Adrenal gland (tissue), 5 donors: ENCODE measurements at regions not wholly inside any gene's neighbourhood (a gene's known extent, or its start where the extent isn't known, plus 50 kb on each side); places are given as distances from the start of the nearest gene placed in this dataset.

Source experiments
- POLR2A ChIP-seq, 2 donors: fragments of 450-650 bp; IDR thresholded peaks; one replicate each; pipeline ENCODE4 v1.6.1; 2017; ENCODE audit warnings: antibody characterized with exemption in 2 of 2, mild to moderate bottlenecking in 2 of 2, moderate library complexity in 1 of 2
- TF ChIP-seq, protein P1 (sequence below), 6 experiments: fragments of 450-650 bp in 4 of 6; fragments of 200-600 bp in 2 of 6; sonication (generic) in 1 of 6; IDR thresholded peaks; 1 replicate in 5 of 6; 2 replicates in 1 of 6; pipeline versions ENCODE4 v1.5.1 to v1.8.0; 2016 to 2021; ENCODE audit warnings: antibody characterized with exemption in 6 of 6, mild to moderate bottlenecking in 2 of 6, moderate library complexity in 1 of 6
- donor health status: DM: no; HTN: no; CAD: no.

DNA sequence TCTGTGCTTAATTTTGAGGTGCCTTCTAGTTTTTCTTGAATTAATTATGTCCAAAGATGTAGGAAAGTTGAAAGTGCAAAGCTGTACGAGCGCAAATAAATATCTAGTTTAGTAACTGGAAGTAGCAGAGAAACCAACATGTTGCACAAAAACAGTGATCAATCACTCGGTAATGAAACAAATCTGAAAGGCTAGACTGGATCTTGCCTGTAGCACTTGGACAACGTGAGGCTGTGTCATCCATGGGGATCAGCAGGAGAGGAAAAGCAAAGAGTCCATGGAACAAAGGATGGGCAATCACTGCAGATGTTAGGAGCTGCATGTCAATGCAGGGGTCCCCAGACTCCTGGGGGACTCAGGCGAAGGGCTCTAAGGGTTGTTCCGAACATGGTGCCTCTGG, 424.2 kb downstream of the IRX1 start:
- TF ChIP-seq, protein P1, sequence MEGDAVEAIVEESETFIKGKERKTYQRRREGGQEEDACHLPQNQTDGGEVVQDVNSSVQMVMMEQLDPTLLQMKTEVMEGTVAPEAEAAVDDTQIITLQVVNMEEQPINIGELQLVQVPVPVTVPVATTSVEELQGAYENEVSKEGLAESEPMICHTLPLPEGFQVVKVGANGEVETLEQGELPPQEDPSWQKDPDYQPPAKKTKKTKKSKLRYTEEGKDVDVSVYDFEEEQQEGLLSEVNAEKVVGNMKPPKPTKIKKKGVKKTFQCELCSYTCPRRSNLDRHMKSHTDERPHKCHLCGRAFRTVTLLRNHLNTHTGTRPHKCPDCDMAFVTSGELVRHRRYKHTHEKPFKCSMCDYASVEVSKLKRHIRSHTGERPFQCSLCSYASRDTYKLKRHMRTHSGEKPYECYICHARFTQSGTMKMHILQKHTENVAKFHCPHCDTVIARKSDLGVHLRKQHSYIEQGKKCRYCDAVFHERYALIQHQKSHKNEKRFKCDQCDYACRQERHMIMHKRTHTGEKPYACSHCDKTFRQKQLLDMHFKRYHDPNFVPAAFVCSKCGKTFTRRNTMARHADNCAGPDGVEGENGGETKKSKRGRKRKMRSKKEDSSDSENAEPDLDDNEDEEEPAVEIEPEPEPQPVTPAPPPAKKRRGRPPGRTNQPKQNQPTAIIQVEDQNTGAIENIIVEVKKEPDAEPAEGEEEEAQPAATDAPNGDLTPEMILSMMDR (IDR thresholded peaks at IDR 0.05): no peak
- TF ChIP-seq POLR2A (IDR thresholded peaks at IDR 0.05): no peak
